ENCODE measurements at regions not wholly inside any gene's neighbourhood (a gene's known extent, or its start where the extent isn't known, plus 50 kb on each side); places are given as distances from the start of the nearest gene placed in this dataset.
A peak's percentile ranks its signal among the peaks of the same experiment; 100 is the strongest.
"Not testable (repeated sequence)": the region's sequence is repeated elsewhere in the genome, so short reads cannot be mapped to it uniquely, and the experiment has no call there.

DNA sequence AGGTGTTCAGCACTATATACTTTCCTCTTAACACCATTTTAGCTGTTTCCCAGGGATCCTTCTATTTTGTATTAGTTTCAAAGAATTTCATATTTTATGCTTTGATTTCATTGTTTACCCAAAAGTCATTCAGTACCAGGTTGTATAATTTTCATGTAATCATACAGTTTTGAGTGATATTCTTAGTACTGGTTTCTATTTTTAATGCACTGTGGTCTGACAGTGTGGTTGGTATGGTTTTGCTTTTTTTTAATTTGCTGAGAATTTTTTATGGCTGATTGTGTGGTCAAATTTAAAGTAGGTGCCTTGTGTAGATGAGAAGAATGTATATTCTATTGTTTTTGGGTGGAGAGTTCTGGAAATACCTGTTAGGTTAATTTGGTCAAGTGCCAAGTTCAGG lies 323.4 kb upstream of the EPHA6 start:
- no peak for DNase-seq

DNA sequence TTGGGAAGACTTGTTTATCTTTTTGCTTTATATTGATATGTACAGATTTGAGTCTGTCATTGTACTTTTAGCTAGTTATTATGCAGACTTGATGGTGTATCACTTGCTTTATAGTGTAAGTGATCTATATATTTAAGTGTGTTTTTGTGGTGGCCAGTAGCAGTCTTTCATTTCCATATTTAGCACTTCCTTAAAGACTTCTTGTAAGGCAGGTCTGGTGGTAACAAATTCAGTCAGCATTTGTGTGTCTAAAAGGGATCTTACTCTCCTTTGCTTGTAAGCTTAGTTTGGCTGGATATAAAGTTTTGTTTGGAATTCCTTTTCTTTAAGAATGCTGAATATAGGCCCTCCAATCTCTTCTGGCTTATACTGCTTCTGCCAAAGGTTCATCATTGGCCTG lies 322.5 kb upstream of the EPHA6 start:
- DNase-seq, result no peak

DNA sequence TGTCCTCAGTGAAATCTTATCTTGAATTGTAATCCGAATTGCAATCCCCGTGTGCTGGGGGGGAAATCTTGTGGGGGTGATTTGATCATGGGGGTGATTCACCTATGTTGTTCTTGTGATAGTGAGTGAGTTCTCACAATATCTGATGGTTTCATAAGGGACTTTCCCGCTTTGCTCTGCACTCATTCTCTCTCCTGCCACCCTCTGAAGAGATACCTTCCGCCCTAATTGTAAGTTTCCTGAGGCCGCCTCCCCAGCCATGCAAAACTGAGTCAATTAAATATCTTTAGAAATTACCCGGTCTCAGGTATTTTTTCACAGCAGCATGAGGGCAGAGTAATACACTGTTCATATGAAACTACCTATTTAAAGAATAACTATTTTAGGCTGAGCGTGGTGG lies 304.1 kb upstream of the EPHA6 start:
- DNase-seq, result no peak

DNA sequence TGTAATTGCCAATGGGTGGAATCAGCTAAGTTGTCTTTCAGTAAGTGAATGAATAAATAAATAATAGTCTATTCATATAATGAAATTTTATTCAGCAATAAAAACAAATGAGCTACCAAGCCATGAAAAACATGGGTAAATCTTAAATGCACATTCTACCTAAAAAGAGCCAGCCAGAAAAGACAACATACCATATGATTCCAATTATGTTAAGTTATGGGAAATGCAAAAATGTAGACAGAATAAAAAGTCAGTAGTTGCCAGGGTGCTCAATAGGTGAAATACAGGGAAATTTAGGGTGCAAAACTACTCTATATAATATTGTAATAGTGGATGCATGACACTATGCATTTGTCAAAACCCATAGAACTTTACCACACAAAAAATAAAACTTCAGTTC lies 277.2 kb upstream of the EPHA6 start:
- no peak for DNase-seq

DNA sequence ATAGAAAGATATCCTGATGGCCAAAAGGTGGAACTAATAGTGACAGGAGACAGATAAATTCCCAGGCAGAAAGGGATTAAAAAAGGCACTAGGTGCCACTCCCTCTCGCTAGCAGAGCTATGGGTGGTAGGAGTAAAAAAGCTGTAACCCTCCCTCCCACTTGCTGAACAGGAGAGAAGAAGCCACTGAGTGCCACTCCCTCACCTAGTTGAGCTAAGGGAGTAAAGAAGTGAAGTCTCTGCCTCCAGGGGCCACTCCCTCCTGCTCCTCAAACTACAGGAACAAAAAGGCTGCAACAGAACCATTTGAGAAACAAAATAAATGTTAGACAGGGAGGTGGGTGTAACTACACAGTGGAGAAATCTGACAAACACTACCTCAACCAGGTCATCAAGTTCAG lies 276.2 kb upstream of the EPHA6 start:
- no peak for DNase-seq

DNA sequence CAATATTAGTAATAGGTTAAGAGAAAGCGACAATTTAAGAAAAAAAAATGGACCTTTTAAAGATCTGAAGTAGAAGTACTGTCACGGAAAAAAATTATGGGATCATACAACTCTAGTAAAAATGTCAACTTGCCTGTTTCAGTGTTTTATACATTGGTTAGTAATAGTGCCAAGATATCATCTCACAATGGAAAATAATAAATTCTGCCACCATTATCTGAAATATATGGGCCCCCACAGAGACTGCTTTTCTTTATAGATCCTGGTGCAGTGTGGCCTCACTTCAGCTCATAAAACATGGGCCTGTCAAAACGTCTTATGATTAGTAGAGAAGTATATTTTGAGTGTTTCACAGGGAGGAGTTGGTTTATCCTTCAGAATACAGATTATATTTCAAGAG lies 266.3 kb upstream of the EPHA6 start:
- DNase-seq, result no peak

DNA sequence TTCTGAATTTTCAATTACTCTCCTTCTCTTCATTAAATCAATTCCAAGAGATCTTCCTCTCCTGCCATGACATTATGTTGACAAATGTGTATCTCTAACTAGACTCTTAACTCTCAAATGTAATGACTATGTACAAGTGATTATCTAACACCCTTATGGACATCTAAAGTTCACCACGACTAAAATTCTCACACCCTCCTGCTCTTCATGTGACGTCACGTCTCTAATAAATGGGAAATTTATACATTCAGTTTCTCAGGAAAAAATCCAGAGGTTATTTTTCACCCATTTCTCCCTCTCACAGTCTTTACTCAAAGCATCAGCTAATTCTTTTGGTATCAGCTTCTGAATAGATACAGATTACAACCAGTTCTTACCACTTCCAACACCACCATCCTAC lies 237.5 kb upstream of the EPHA6 start:
- DNase-seq, result no peak

DNA sequence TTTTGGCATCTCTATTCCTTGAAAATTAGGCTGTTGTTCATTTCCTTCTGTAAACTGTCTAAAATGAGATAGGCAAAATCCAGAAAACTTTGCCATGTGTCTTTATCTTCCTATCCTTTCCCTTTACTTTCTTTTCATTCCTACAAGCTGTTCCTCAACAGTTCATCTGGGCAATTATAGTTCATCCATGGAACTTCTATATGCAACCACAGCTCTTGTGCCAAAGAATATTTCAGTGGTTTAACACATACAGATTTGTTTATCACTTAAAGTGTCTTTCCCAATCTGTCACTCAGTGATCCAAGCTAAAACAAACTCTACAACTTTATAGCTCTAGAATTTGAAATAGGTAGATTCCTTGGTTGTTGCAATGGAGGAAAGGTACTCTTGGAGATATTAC lies 230.3 kb upstream of the EPHA6 start:
- no peak for DNase-seq

DNA sequence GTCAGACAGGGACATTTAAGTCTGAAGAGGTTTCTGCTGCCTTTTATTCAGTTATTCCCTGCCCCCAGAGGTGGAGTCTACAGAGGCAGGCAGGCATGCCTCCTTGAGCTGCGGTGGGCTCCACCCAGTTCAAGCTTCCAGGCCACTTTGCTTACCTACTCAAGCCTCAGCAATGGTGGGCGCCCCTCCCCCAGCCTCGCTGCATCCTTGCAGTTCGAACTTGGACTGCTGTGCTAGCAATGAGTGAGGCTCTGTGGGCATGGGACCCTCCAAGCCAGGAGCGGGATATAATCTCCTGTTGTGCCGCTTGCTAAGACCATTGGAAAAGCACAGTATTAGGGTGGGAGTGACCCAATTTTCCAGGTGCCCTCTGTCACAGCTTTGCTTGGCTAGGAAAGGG lies 207.5 kb upstream of the EPHA6 start:
- not testable (repeated sequence) for DNase-seq

DNA sequence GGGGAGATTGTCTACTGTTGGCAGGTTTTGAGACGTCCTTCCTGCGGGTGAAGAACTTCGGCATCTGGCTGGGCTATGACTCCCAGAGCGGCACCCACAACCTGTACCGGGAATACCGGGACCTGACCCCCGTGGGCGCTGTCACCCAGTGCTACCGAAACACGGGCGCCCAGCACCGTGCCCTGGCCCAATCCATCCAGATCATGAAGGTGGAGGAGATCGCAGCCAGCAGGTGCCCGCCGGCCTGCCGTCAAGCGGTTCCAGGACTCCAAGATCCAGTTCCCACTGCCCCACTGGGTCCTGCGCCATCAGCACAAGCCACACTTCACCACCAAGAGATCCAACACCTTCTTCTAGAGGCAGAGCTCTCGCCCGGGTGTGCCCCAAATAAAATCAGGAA lies 194.9 kb upstream of the EPHA6 start:
- no peak for DNase-seq

DNA sequence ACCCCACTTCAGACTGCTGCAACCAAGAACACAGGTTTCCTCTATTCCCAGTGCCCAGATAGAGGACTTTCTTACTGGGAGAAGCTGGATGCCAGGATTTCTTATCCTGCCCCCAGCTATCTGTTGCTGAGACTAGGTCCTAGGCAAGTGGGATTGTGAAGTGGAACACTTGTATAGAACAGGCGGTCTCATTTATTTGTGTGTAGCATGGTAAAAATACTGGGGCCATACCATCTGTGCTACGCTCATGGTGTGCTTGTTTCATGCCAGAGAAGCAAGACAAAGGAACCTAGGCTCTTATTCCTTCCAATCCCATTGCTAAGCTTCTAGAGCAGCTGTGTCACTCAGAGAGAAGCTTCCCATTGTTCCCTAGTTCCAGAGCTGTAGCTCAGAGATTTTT lies 191.5 kb upstream of the EPHA6 start:
- DNase-seq, result no peak

DNA sequence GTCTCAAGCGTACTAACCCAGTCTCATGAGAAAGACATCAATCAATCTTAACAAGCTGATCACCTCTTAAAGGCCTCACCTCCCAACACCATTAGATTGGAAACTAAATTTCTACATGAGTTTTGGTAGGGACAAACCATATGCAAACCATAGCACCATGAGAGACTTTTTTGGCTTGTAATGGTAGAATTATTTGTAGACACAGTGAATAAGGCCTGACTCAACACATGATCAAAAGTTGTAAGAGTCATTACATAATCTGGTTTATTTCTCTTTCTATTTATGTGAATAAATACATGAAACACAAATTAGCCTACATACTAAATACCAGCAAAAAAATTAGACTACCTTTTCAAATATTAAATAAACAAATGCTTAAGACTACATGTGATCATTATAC lies 183.3 kb upstream of the EPHA6 start:
- no peak for DNase-seq

DNA sequence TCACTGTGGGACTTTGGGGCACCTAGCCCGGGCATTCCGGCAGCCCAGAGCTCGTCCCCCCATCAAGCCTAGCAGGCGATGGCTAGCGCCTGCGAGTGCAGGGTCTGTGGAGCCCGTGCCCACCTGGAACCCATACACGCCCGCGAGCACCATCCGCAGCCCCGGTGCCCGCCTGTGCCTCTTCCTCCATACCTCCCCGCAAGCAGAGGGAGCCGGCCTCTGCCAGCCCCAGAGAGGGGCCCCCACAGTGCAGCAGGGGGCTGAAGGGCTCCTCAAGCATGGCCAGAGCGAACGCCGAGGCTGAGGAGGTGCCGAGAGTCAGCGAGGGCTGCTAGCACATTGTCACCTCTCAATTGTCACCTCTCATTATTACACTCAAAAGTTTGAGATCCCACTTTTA lies 167.8 kb upstream of the EPHA6 start:
- DNase-seq, result no peak

DNA sequence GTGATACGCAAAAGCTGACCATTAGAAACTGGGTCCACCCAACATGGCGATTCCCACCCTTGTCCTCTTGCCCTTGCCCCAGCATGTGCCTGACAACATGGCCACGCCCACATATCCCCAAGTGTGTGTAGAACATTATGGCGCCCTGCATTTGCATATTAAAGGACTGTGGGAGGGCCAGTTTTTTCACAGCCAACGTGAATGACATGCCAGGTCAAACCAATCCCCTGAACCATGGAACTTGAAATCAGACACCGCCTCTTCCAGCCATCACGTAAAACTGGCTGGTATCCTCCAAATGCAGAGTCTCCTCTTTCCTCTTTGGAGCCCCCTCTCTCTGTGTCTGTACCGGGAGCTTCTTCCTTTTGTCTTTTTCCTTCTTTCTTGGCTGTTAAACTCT lies 156.7 kb upstream of the EPHA6 start:
- no peak for DNase-seq

DNA sequence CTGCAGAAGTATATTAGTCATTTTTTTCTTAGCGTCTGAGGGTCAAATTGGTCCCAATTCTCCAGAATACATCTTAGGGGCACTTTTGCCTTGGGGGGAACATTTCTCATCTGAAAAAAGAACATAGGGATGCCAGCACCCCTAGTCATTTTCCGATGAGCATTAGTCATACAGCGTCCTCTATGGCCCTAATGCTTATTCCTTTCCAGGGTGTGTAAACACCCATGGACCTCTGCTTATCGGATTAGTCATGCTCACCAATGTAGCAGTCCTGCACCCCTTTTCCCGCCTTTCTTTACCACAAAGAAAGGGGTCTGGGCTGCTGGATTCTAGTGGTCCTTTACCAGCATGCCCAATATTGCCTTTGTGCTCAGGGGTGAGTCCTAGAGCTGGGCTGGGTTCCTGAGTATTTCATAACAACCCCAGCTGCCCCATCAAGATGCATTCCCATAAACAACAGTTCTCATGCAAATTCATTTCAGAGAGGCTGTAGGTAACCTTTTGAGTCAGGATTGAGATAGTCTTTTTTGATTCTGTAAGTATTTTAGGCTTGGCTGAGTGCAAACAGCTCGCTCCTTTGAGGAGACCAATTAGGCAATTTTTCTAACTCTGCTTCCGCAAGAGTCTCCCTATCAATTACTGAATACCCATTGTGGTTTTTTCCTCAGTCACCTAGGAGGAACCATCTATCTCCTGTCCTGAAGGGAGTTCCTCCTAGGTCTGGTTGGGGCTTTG lies 142.4 kb upstream of the EPHA6 start:
- not testable (repeated sequence) for DNase-seq

DNA sequence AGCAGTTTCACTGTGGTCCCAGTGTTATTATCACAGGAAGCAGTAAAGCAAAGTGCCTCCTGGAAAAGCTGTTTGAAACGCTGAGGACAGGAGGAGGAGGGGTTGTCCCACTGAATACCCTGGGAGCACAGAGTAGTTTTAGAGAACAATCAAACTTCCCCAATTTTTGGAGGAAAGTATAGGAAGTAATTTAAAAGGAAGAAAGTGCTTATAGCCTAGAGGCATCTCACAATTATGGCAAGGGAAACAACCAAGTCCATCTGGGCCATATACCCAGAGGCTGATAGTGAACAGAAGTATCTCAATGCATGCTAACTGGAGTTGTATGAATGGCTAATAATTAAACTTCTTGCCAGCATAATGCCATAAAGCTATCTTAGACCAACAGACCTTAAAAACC lies 137.2 kb upstream of the EPHA6 start:
- DNase-seq, result no peak

DNA sequence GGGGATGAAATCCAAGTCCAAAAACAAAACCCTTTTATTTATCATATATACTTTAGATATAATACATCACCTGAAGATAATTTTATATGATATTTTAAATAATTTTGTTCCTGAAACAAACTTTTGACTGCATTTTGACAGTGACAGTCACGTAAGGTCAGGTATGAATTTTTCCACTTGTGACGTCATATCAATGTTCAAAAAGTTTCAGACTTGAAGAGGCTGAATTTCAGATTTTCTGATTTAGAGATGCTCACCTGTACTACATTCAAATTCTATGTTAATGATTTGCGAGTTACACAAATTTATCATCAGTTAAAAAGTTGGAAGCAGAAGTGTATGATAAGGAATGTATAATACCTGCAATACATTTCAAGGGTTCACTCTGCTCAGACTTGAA lies 136.1 kb upstream of the EPHA6 start:
- no peak for DNase-seq

DNA sequence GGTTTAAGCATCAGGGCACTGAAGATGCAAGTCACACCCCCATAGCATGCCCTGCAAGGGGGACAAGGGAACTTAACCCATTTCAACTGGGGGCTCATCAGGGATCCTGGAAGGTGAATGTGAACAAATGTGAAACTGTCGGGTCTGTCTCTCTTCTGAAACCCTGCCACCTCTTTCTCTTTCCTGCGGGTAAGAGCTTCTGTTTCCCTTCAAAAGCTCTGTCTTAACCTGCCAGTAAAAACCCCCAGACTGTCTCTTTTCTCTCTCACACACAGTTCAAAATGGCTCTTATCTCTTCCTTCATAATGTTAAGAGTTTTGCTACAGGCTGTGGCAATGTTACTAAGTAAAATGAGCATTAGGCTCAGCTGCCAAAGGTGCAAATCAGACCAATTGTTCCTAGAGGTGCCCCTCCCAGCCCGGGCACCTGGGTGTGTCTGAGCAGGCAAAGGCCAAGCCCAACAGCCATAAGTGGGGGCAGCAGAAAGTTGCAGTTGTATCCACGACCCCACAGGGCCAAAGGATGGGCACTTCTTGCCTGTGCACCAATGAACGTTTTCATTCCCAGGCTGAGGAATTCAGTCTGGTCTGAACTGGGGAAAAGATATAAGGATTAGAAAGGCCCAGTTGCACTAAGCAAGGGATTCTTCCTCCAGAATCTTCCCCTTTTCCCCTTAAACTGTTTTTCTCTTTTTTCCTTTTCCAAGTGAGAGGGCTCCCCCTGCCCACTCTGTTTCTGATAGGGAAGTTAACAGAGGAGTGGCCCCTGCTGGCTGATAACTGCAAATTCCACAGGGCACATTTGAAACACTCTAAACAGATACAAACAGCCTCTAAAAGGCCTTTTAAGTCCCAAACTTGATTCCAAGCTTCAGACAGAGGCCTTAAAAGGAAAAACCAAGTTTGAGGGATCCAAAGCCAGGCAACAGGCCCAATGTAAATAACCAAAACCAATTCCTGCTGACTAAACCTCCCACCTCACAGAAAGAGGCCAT lies 113.8 kb upstream of the EPHA6 start:
- no peak for DNase-seq

DNA sequence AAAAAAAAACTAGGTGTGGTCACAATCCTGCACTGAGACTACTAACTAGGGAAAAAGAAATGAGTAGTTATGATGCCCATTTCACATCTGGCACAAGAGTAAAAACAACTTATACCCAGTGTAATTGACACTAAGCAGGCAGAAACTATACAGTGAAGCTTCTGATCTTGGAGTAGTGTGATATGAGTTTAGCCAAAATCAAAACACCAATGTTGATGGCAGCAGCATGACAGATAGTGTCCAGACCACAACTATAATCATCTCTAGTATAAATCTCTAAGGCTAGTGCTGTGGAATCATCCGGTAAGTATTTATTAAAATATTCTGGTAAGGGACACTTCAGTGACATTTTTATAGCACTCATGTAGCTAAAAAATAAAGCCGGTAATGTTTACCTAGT lies 108.5 kb upstream of the EPHA6 start:
- no peak for DNase-seq

DNA sequence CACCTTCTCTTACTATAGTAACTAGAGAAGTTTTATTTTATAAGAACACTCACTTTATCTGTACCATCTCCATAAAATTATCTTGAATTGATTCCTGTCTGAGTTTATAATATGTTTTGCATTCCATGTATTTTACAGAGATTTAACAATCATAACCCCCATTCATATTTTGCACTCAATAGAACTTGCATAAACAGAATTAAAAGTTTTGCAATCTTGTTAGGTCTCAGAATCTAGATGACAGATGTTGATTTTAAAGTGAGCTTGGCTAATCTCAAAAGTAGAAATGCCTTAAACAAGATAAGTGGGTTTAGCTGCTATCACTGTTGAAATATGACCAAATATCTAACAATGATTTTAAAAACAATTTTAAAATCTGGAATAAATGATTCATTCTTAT lies 107.9 kb upstream of the EPHA6 start:
- peak; percentile 66 for DNase-seq

DNA sequence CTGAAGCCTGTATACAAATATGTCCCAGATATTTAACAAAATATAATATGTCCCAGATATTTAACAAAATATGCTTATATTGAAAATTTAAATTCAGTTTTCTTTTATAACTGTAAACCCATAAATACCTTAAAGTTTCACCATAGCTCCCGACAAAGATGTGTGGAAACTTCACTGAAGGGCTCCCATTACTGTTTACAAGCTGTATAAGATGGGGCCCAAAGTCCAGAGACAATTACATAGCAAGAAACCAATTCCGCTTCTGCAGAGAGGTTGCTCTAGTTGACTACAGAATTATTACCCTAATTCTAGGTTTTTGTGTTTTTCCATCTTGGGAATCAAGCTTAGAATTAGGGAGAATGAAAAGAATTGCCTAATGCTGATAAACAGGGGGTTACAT lies 102.6 kb upstream of the EPHA6 start:
- DNase-seq, result no peak

DNA sequence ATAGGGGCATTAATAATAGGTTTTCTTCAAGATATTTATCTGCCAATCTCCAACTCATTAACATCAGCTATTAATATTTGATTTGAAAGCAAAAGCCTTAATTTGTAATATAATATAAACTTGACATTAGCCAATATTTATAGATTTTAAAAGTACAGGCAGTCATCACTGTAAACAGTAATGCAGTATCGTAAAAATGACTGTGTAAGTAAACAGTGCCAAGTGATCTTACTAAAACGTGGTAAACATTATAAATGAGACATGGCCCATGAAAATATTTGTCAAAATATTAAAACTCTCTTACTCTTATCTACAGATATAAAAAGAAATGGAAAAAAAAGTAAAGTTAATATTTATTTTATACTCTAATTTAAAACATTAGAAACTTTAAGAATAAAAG lies 101.6 kb upstream of the EPHA6 start:
- DNase-seq, result no peak

DNA sequence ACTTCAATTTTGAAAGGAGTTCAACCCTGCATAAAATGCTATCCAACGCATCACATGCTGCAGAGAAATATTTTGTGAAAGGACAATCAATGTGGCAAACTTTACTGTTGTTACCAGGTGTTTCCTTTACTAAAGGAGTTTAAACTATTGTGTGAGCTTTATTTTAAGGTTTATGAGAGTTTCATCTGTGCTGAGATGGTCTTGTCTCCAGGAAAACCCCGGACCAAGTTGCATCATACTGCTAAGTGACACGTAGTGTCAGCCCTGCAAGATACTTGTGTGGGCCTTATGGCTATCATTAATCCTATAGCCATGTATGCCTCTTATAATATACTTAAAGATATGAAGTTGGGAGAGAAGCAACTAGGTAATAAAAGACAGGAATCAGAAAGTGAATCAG lies 94.5 kb upstream of the EPHA6 start:
- no peak for DNase-seq

DNA sequence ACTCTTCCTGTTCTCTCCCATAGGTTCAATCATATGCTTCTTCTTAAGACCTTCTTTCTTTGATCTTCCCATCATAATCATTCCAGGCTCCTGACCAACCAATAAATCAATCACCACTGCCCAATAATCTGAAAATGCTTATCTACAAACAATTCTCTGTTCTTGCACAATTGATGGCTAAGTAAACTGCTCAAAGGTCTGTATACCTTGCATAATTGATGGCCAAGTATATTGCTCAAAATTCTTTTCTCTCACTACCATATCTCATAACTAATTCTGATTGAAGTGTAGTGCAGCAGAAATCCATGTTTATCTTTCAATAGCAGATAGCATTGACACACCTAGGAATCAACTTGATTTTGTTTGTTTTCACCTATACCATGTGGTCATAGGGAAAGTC lies 83.4 kb upstream of the EPHA6 start:
- DNase-seq, result no peak

All from NCI-H524 treated with DMSO at 0.1 percent for 48 hours (cell line).